ENCODE measurements at regions not wholly inside any gene's neighbourhood (a gene's known extent, or its start where the extent isn't known, plus 50 kb on each side); places are given as distances from the start of the nearest gene placed in this dataset.

GRCh38 chr1:18010408-18010807, 97.2 kb upstream of the IGSF21 start:
- no peak overlapping the region for H3K4me3 Mint-ChIP-seq
- no peaks in the 10 kb centered on the region for H3K27me3 ChIP-seq (ENCODE audit: control insufficient read depth, insufficient read depth, low read length, poor library complexity, severe bottlenecking)
- 93 to 96% methylated on average over 4 of the region's 4 CpGs for WGBS, 2 experiments (ENCODE audit: insufficient coverage in 1 of 2, insufficient read length in 1 of 2)
- H3K9me3 ChIP-seq (ENCODE audit: control insufficient read depth, low read length) = no peaks in the 10 kb centered on the region
- no peak for DNase-seq
- H3K27ac ChIP-seq (ENCODE audit: low read depth, low read length) = no peak overlapping the region
- no peaks in the 10 kb centered on the region for H3K36me3 ChIP-seq (ENCODE audit: control insufficient read depth, insufficient read depth, low read length)
- TF ChIP-seq CTCF (conservative IDR thresholded peaks at IDR 0.05) = no peak
- peaks cover 10% of the 10 kb centered on the region for H3K4me1 Mint-ChIP-seq
- peaks cover 14% of the 10 kb centered on the region for H3K27me3 Mint-ChIP-seq (ENCODE audit: insufficient read depth)
- no peak overlapping the region for H3K27ac Mint-ChIP-seq
- no peaks in the 10 kb centered on the region for H3K9me3 Mint-ChIP-seq
- no peak overlapping the region for H3K4me3 ChIP-seq (ENCODE audit: low read length)
- peaks cover 6% of the 10 kb centered on the region for H3K4me1 ChIP-seq (ENCODE audit: control insufficient read depth, insufficient read depth, low read length)
- no peak overlapping the region for H3K9ac ChIP-seq (ENCODE audit: extremely low read depth, low read length, poor library complexity, severe bottlenecking)
- no peaks in the 10 kb centered on the region for H3K36me3 Mint-ChIP-seq (ENCODE audit: low read depth)

GRCh38 chr1:18010945-18011344, 96.7 kb upstream of the IGSF21 start:
- WGBS, 2 experiments (ENCODE audit: insufficient coverage in 1 of 2, insufficient read length in 1 of 2) = 83 to 90% methylated on average over 1 to 2 of the region's 2 CpGs
- DNase-seq = no peak

GRCh38 chr1:18011703-18012102, 95.9 kb upstream of the IGSF21 start:
- Histone ChIP-seq H3K27me3 (ENCODE audit: control insufficient read depth, insufficient read depth, low read length, poor library complexity, severe bottlenecking) (no peaks in the 10 kb centered on the region), H3K4me1 (ENCODE audit: control insufficient read depth, insufficient read depth, low read length) (peaks cover 6% of the 10 kb centered on the region), H3K36me3 (ENCODE audit: control insufficient read depth, insufficient read depth, low read length) (no peaks in the 10 kb centered on the region), H3K9me3 (ENCODE audit: control insufficient read depth, low read length) (no peaks in the 10 kb centered on the region), H3K27ac (ENCODE audit: low read depth, low read length) (no peak overlapping the region), H3K4me3 (ENCODE audit: low read length) (no peak overlapping the region), H3K9ac (ENCODE audit: extremely low read depth, low read length, poor library complexity, severe bottlenecking) (no peak overlapping the region)
- H3K27me3 Mint-ChIP-seq (ENCODE audit: insufficient read depth) = peaks cover 11% of the 10 kb centered on the region
- no peak overlapping the region for H3K27ac Mint-ChIP-seq
- TF ChIP-seq CTCF (conservative IDR thresholded peaks at IDR 0.05) = no peak
- 98 to 100% methylated on average over 1 of the region's 1 CpG for WGBS, 2 experiments (ENCODE audit: insufficient coverage in 1 of 2, insufficient read length in 1 of 2)
- H3K36me3 Mint-ChIP-seq (ENCODE audit: low read depth) = no peaks in the 10 kb centered on the region
- no peak for DNase-seq
- peaks cover 10% of the 10 kb centered on the region for H3K4me1 Mint-ChIP-seq
- no peaks in the 10 kb centered on the region for H3K9me3 Mint-ChIP-seq
- H3K4me3 Mint-ChIP-seq = no peak overlapping the region

More at GRCh38 chr1:18010945-18011344, 96.7 kb upstream of the IGSF21 start:
- H3K36me3 Mint-ChIP-seq (ENCODE audit: low read depth) = no peaks in the 10 kb centered on the region
- H3K36me3 ChIP-seq (ENCODE audit: control insufficient read depth, insufficient read depth, low read length) = no peaks in the 10 kb centered on the region
- no peaks in the 10 kb centered on the region for H3K9me3 Mint-ChIP-seq
- H3K27me3 Mint-ChIP-seq (ENCODE audit: insufficient read depth) = peaks cover 8% of the 10 kb centered on the region
- TF ChIP-seq CTCF (conservative IDR thresholded peaks at IDR 0.05) = no peak
- peaks cover 10% of the 10 kb centered on the region for H3K4me1 Mint-ChIP-seq
- H3K27ac ChIP-seq (ENCODE audit: low read depth, low read length) = no peak overlapping the region
- no peak overlapping the region for H3K4me3 Mint-ChIP-seq
- no peak overlapping the region for H3K4me3 ChIP-seq (ENCODE audit: low read length)
- no peaks in the 10 kb centered on the region for H3K27me3 ChIP-seq (ENCODE audit: control insufficient read depth, insufficient read depth, low read length, poor library complexity, severe bottlenecking)
- no peak overlapping the region for H3K27ac Mint-ChIP-seq
- H3K4me1 ChIP-seq (ENCODE audit: control insufficient read depth, insufficient read depth, low read length) = peaks cover 6% of the 10 kb centered on the region
- H3K9ac ChIP-seq (ENCODE audit: extremely low read depth, low read length, poor library complexity, severe bottlenecking) = no peak overlapping the region
- no peaks in the 10 kb centered on the region for H3K9me3 ChIP-seq (ENCODE audit: control insufficient read depth, low read length)

Data from endodermal cell (in vitro differentiated cells).